IMR-90 (cell line): ENCODE measurements at regions not wholly inside any gene's neighbourhood (a gene's known extent, or its start where the extent isn't known, plus 50 kb on each side); places are given as distances from the start of the nearest gene placed in this dataset.

Source experiments
- ATAC-seq: fragments of 200-7000 bp; cut with Tn5 transposase; 2 replicates; pipeline ENCODE4 v1.9.1; 2020; ENCODE audit warnings: low read depth, mild to moderate bottlenecking, moderate library complexity
- BruUV-seq: library from RNA; stranded (reverse); fragments of 400-500 nt; replicated peaks from 2 replicates; lab custom pipeline; 2021; lab: Mats Ljungman, UMichigan
- CTCF ChIA-PET: fragments of 300-600 bp; formaldehyde crosslinking; extraction: SDS; loops from one replicate; lab custom pipeline; 2021; ENCODE audit warnings: antibody characterized with exemption; lab: Yijun Ruan, JAX
- POLR2A ChIA-PET: fragments of 300-600 bp; sonication (Branson Sonifier 250); formaldehyde crosslinking; loops from one replicate; lab custom pipeline; 2022; ENCODE audit warnings: antibody characterized with exemption; ENCODE audit not compliant: unreplicated experiment; lab: Charles Lee
- DNase-seq: peaks from one replicate; pipeline ENCODE4 v3.0.0; 2013
- H2AFZ ChIP-seq: replicated peaks from 2 replicates; pipeline ENCODE3; 2013; ENCODE audit warnings: low read length, mild to moderate bottlenecking; ENCODE audit not compliant: poor library complexity
- H2AK5ac ChIP-seq: 2 replicates; pipeline ENCODE4 v1.6.1; 2013; ENCODE audit warnings: low read depth, low read length, inconsistent platforms
- H2AK9ac ChIP-seq: replicated peaks from 2 replicates; pipeline ENCODE3; 2013; ENCODE audit warnings: mild to moderate bottlenecking, low read depth, low read length, moderate library complexity; ENCODE audit not compliant: poor library complexity
- H2BK120ac ChIP-seq: 2 replicates; pipeline ENCODE4 v1.6.1; 2013; ENCODE audit warnings: low read depth, low read length, inconsistent platforms
- H2BK15ac ChIP-seq: 3 replicates; pipeline ENCODE4 v1.6.1; 2013; ENCODE audit warnings: low read depth, low read length, inconsistent platforms
- H2BK20ac ChIP-seq: 2 replicates; pipeline ENCODE4 v1.6.1; 2013; ENCODE audit warnings: low read depth, mild to moderate bottlenecking, inconsistent platforms, low read length, moderate library complexity
- H2BK5ac ChIP-seq: 2 replicates; pipeline ENCODE4 v1.6.1; 2013; ENCODE audit warnings: mild to moderate bottlenecking, low read depth, low read length, inconsistent platforms; ENCODE audit not compliant: poor library complexity, severe bottlenecking
- H3K14ac ChIP-seq: replicated peaks from 2 replicates; pipeline ENCODE4 v1.6.1; 2013; ENCODE audit warnings: low read depth, low read length, inconsistent platforms
- H3K18ac ChIP-seq: 2 replicates; pipeline ENCODE4 v1.6.1; 2013; ENCODE audit warnings: low read depth, low read length, control low read depth
- H3K23ac ChIP-seq: 2 replicates; pipeline ENCODE4 v1.6.1; 2013; ENCODE audit warnings: low read depth, low read length, inconsistent platforms
- H3K27ac ChIP-seq: 2 replicates; pipeline ENCODE4 v1.5.1; 2013; ENCODE audit warnings: mild to moderate bottlenecking, control low read depth, low read length; ENCODE audit not compliant: insufficient read depth
- H3K27me3 ChIP-seq: 2 replicates; pipeline ENCODE4 v1.6.1; 2013; ENCODE audit warnings: low read length; ENCODE audit not compliant: control insufficient read depth, insufficient read depth
- H3K36me3 ChIP-seq: 2 replicates; pipeline ENCODE4 v1.6.1; 2013; ENCODE audit warnings: low read length, mixed read lengths; ENCODE audit not compliant: control insufficient read depth, insufficient read depth
- H3K4ac ChIP-seq: 2 replicates; pipeline ENCODE4 v1.6.1; 2013; ENCODE audit warnings: low read depth, low read length, inconsistent platforms
- H3K4me1 ChIP-seq: 2 replicates; pipeline ENCODE4 v1.6.1; 2013; ENCODE audit warnings: low read length, mixed read lengths; ENCODE audit not compliant: control insufficient read depth, insufficient read depth
- H3K4me2 ChIP-seq: 2 replicates; pipeline ENCODE4 v1.6.1; 2013; ENCODE audit warnings: low read depth, mild to moderate bottlenecking, control low read depth, low read length, moderate library complexity
- H3K4me3 ChIP-seq: 2 replicates; pipeline ENCODE4 v1.5.1; 2013; ENCODE audit warnings: low read depth, mild to moderate bottlenecking, control low read depth, low read length, moderate library complexity; ENCODE audit not compliant: insufficient read depth
- H3K56ac ChIP-seq: 2 replicates; pipeline ENCODE4 v1.6.1; 2013; ENCODE audit warnings: low read length, inconsistent platforms; ENCODE audit not compliant: insufficient read depth; ENCODE audit errors: extremely low read depth
- H3K79me1 ChIP-seq, 2 experiments: 2 replicates each; pipeline ENCODE4 v1.6.1; 2013; ENCODE audit warnings: low read length in 2 of 2, inconsistent platforms in 1 of 2, low read depth in 1 of 2
- H3K9ac ChIP-seq: 2 replicates; pipeline ENCODE4 v1.6.1; 2013; ENCODE audit warnings: low read depth, low read length, control low read depth
- H3K9me1 ChIP-seq: 2 replicates; pipeline ENCODE4 v1.6.1; 2013; ENCODE audit warnings: low read length, inconsistent platforms; ENCODE audit not compliant: insufficient read depth
- H3K9me3 ChIP-seq: 2 replicates; pipeline ENCODE4 v1.6.1; 2013; ENCODE audit warnings: low read length; ENCODE audit not compliant: control insufficient read depth, insufficient read depth
- H4K20me1 ChIP-seq: 2 replicates; pipeline ENCODE4 v1.6.1; 2013; ENCODE audit warnings: low read length, inconsistent platforms; ENCODE audit not compliant: insufficient read depth
- H4K5ac ChIP-seq: 2 replicates; pipeline ENCODE4 v1.6.1; 2013; ENCODE audit warnings: mild to moderate bottlenecking, low read depth, low read length, control low read depth
- H4K8ac ChIP-seq, 2 experiments: 2 replicates each; pipeline ENCODE4 v1.6.1; 2013; ENCODE audit warnings: low read depth in 2 of 2, low read length in 2 of 2, control low read depth in 1 of 2, inconsistent platforms in 1 of 2
- H4K91ac ChIP-seq: 2 replicates; pipeline ENCODE4 v1.6.1; 2013; ENCODE audit warnings: low read depth, low read length, inconsistent platforms; ENCODE audit not compliant: insufficient read depth
- BHLHE40 ChIP-seq: fragments of 150-350 bp; IDR thresholded peaks from 2 replicates; pipeline ENCODE4 v1.6.1; 2016; ENCODE audit warnings: mild to moderate bottlenecking, low read depth, low read length
- CEBPB ChIP-seq: IDR thresholded peaks from 2 replicates; pipeline ENCODE4 v1.6.1; 2012; ENCODE audit warnings: low read depth, low read length, improper control_type of control experiment
- CTCF ChIP-seq: conservative IDR thresholded peaks from 2 replicates; pipeline ENCODE4 v1.5.1; 2012; ENCODE audit warnings: mild to moderate bottlenecking, low read depth, low read length, improper control_type of control experiment
- ELK1 ChIP-seq: fragments of 150-350 bp; IDR thresholded peaks from 2 replicates; pipeline ENCODE4 v1.6.1; 2016; ENCODE audit warnings: low read depth, mild to moderate bottlenecking, low read length, moderate library complexity, borderline replicate concordance
- MXI1 ChIP-seq: IDR thresholded peaks from 2 replicates; pipeline ENCODE4 v1.6.1; 2012; ENCODE audit warnings: low read depth, mild to moderate bottlenecking, low read length, moderate library complexity, borderline replicate concordance
- WGBS, 2 experiments: methylation state at CpG; one replicate each; pipeline versions ENCODE4 v1.1.5 to v1.1.7; 2013; ENCODE audit warnings: missing lambda C conversion rate in 2 of 2; ENCODE audit not compliant: insufficient read length in 1 of 2; ENCODE audit errors: extremely low coverage in 2 of 2; 5-methylcytosine and 5-hydroxymethylcytosine counted together
- dilution Hi-C: fragments of 300-500 bp; cut with HindIII; formaldehyde crosslinking; loops from one replicate; pipeline ENCODE4 v1.14.3; 2018; ENCODE audit warnings: low sequenced_read_pairs; ENCODE audit not compliant: unreplicated experiment
- in situ Hi-C: fragments of 300-500 bp; cut with MboI; formaldehyde crosslinking; loops from 3 replicates; pipeline ENCODE4 v1.14.3; 2019; ENCODE audit warnings: low sequenced_read_pairs, inconsistent platforms, mixed read lengths
- intact Hi-C: fragments of 100-400 bp; cut with micrococcal nuclease; formaldehyde crosslinking; loops from 2 replicates; pipeline ENCODE4 v1.10.0; 2022

- Histone ChIP-seq H3K36me3 (no peaks in the 10 kb centered on the region), H2BK15ac (no peak overlapping the region), H2AK9ac (no peak overlapping the region), H3K4me2 (no peak overlapping the region), H3K27ac (no peak overlapping the region), H2AFZ (no peak overlapping the region), H3K14ac (no peak overlapping the region), H3K9me1 (no peaks in the 10 kb centered on the region), H2AK5ac (no peak overlapping the region), H2BK120ac (no peak overlapping the region), H4K5ac (no peak overlapping the region), H3K23ac (no peak overlapping the region), H3K56ac (no peak overlapping the region), H3K18ac (no peak overlapping the region), H4K91ac (no peak overlapping the region), H3K9ac (no peak overlapping the region), H4K8ac (no peak overlapping the region), H4K20me1 (no peaks in the 10 kb centered on the region), H3K27me3 (no peaks in the 10 kb centered on the region), H3K79me1 (no peaks in the 10 kb centered on the region), H2BK20ac (no peak overlapping the region), H3K4me3 (no peak overlapping the region), H3K9me3 (no peaks in the 10 kb centered on the region), H3K4me1 (peaks cover 2% of the 10 kb centered on the region; the same call in 1 of the 2 replicates), H2BK5ac (no peak overlapping the region), H3K4ac (no peak overlapping the region)
- dilution Hi-C loops (no loop called here), intact Hi-C loops (no loop called here), in situ Hi-C loops (no loop called here)
- 96% methylated on average over 4 of the region's 33 CpGs; no CpG with 5 or more reads in 1 of the 2 experiments for WGBS, 2 experiments
- CTCF ChIA-PET: interaction anchor here (0.6 kb wide), 1 partner anchor 434 kb away, joined by 3 read pairs; no protein-coding TSS in a partner anchor
- no TSS peak for BruUV-seq
- POLR2A ChIA-PET: no interaction called here
- ATAC-seq: no peak
- no peak for TF ChIP-seq ELK1
- TF ChIP-seq CEBPB: no peak
- no peak for TF ChIP-seq BHLHE40
- TF ChIP-seq CTCF: no peak
- no peak for TF ChIP-seq MXI1
- DNase-seq: no peak
These were observed 2052.8 kb upstream of the CELF4 start for GRCh38 chr18:39618265-39619003.
